ENCODE measurements at regions not wholly inside any gene's neighbourhood (a gene's known extent, or its start where the extent isn't known, plus 50 kb on each side); places are given as distances from the start of the nearest gene placed in this dataset.

GRCh38 chr1:217180443-217180842, 450.4 kb downstream of the GPATCH2 start:
- no peak overlapping the region for H3K4me3 ChIP-seq (ENCODE audit: insufficient read depth, low read depth, low read length)
- H3K27me3 ChIP-seq (ENCODE audit: insufficient read depth, low read length), result no peaks in the 10 kb centered on the region
- H3K27ac ChIP-seq (ENCODE audit: low read depth, low read length), result no peak overlapping the region
- H4K20me1 ChIP-seq (ENCODE audit: insufficient read depth, low read length), result no peaks in the 10 kb centered on the region
- Mint-ChIP-seq H3K27ac (ENCODE audit: unreplicated experiment) (no peak overlapping the region), H3K4me1 (ENCODE audit: low read depth, unreplicated experiment) (no peaks in the 10 kb centered on the region), H3K36me3 (ENCODE audit: low read depth, unreplicated experiment) (no peaks in the 10 kb centered on the region), H3K27me3 (ENCODE audit: low read depth, unreplicated experiment) (peaks cover 16% of the 10 kb centered on the region), H3K4me3 (ENCODE audit: unreplicated experiment) (no peak overlapping the region), H3K9me3 (ENCODE audit: unreplicated experiment) (peaks cover 2% of the 10 kb centered on the region)
- no peaks in the 10 kb centered on the region for H3K36me3 ChIP-seq (ENCODE audit: insufficient read depth, low read length)
- H3K9ac ChIP-seq (ENCODE audit: low read length), result no peak overlapping the region
- DNase-seq (ENCODE audit: low read depth), result no peak
- H3K9me3 ChIP-seq (ENCODE audit: insufficient read depth, low read depth, low read length), result no peaks in the 10 kb centered on the region
- TF ChIP-seq EZH2 (IDR thresholded peaks at IDR 0.05; ENCODE audit: insufficient read depth, low read length) (no peak), CTCF (IDR thresholded peaks at IDR 0.05; ENCODE audit: insufficient read depth, low read depth, low read length) (no peak)
- H3K79me2 ChIP-seq (ENCODE audit: insufficient read depth, low read length), result no peaks in the 10 kb centered on the region
- no peak overlapping the region for H3K4me2 ChIP-seq (ENCODE audit: low read length)
- no peak overlapping the region for H2AFZ ChIP-seq (ENCODE audit: low read depth, low read length)
- FAIRE-seq, result no peak
- H3K4me1 ChIP-seq (ENCODE audit: insufficient read depth, low read length), result no peaks in the 10 kb centered on the region

- H3K27me3 Mint-ChIP-seq (ENCODE audit: low read depth, unreplicated experiment), result peaks cover 2% of the 10 kb centered on the region
- Histone ChIP-seq H3K9ac (ENCODE audit: low read length) (no peak overlapping the region), H2AFZ (ENCODE audit: low read depth, low read length) (no peak overlapping the region)
Observed at GRCh38 chr1:217164403-217164802, 441.2 kb upstream of the ESRRG start.

More at GRCh38 chr1:217164403-217164802, 441.2 kb upstream of the ESRRG start:
- Histone ChIP-seq H3K36me3 (ENCODE audit: insufficient read depth, low read length) (no peaks in the 10 kb centered on the region), H3K4me1 (ENCODE audit: insufficient read depth, low read length) (no peaks in the 10 kb centered on the region), H3K4me3 (ENCODE audit: insufficient read depth, low read depth, low read length) (no peak overlapping the region), H3K4me2 (ENCODE audit: low read length) (no peak overlapping the region), H3K27ac (ENCODE audit: low read depth, low read length) (no peak overlapping the region), H3K9me3 (ENCODE audit: insufficient read depth, low read depth, low read length) (no peaks in the 10 kb centered on the region), H3K27me3 (ENCODE audit: insufficient read depth, low read length) (no peaks in the 10 kb centered on the region), H3K79me2 (ENCODE audit: insufficient read depth, low read length) (no peaks in the 10 kb centered on the region), H4K20me1 (ENCODE audit: insufficient read depth, low read length) (no peaks in the 10 kb centered on the region)
- H3K4me3 Mint-ChIP-seq (ENCODE audit: unreplicated experiment), result no peak overlapping the region
- no peak for FAIRE-seq
- DNase-seq (ENCODE audit: low read depth), result no peak
- no peaks in the 10 kb centered on the region for H3K9me3 Mint-ChIP-seq (ENCODE audit: unreplicated experiment)
- no peaks in the 10 kb centered on the region for H3K36me3 Mint-ChIP-seq (ENCODE audit: low read depth, unreplicated experiment)
- TF ChIP-seq CTCF (IDR thresholded peaks at IDR 0.05; ENCODE audit: insufficient read depth, low read depth, low read length) (no peak), EZH2 (IDR thresholded peaks at IDR 0.05; ENCODE audit: insufficient read depth, low read length) (no peak)
- no peaks in the 10 kb centered on the region for H3K4me1 Mint-ChIP-seq (ENCODE audit: low read depth, unreplicated experiment)
- H3K27ac Mint-ChIP-seq (ENCODE audit: unreplicated experiment), result no peak overlapping the region
